ENCODE measurements at regions not wholly inside any gene's neighbourhood (a gene's known extent, or its start where the extent isn't known, plus 50 kb on each side); places are given as distances from the start of the nearest gene placed in this dataset.

GRCh38 chr6:119686240-119686639, 336.7 kb upstream of the MAN1A1 start:
- TF ChIP-seq CTCF (IDR thresholded peaks at IDR 0.05 in 8 of 11, conservative IDR thresholded peaks at IDR 0.05 in 3 of 11) (no peak), POLR2A (IDR thresholded peaks at IDR 0.05) (no peak), POLR2AphosphoS5 (IDR thresholded peaks at IDR 0.05) (no peak)

Data from spleen (tissue), 7 donors.